Heart right ventricle (tissue), 16 donors: ENCODE measurements at regions not wholly inside any gene's neighbourhood (a gene's known extent, or its start where the extent isn't known, plus 50 kb on each side); places are given as distances from the start of the nearest gene placed in this dataset.

Experiments
- ATAC-seq, 8 donors: fragments of 200-7000 bp; cut with Tn5 transposase; one replicate each; pipeline ENCODE4 v1.9.1; 2020; ENCODE audit warnings: mild to moderate bottlenecking in 8 of 8, moderate library complexity in 8 of 8, moderate number of reproducible peaks in 1 of 8
- DNase-seq, 2 donors: peaks; one replicate each; pipeline ENCODE4 v3.0.0-alpha.2; 2020
- H3K27ac ChIP-seq, 10 donors: fragments of 200-600 bp; sonication (generic) in 2 of 10; one replicate each; pipeline versions ENCODE4 v1.5.0 to v1.8.0; 2020 to 2022; ENCODE audit warnings: mild to moderate bottlenecking in 3 of 10
- H3K27me3 ChIP-seq, 7 donors: fragments of 200-600 bp; one replicate each; pipeline ENCODE4 v1.8.0; 2021 to 2022; ENCODE audit warnings: mild to moderate bottlenecking in 2 of 7
- H3K36me3 ChIP-seq, 9 donors: fragments of 200-600 bp; sonication (generic) in 1 of 9; one replicate each; pipeline versions ENCODE4 v1.5.0 to v1.8.0; 2020 to 2022; ENCODE audit warnings: mild to moderate bottlenecking in 2 of 9
- H3K4me1 ChIP-seq, 9 donors: fragments of 200-600 bp; sonication (generic) in 1 of 9; one replicate each; pipeline versions ENCODE4 v1.5.0 to v1.8.0; 2020 to 2022; ENCODE audit warnings: mild to moderate bottlenecking in 4 of 9
- H3K4me3 ChIP-seq, 10 donors: fragments of 200-600 bp; sonication (generic) in 2 of 10; one replicate each; pipeline versions ENCODE4 v1.5.0 to v1.8.0; 2020 to 2022; ENCODE audit warnings: mild to moderate bottlenecking in 7 of 10, moderate library complexity in 2 of 10
- H3K9me3 ChIP-seq, 11 donors: fragments of 200-600 bp in 10 of 11; sonication (generic) in 2 of 11; one replicate each; pipeline versions ENCODE4 v1.5.0 to v1.8.0; 2013 to 2022; ENCODE audit warnings: mild to moderate bottlenecking in 2 of 11, control low read depth in 1 of 11, moderate library complexity in 1 of 11
- WGBS, 2 donors: extraction: QIAGEN DNeasy Blood & Tissue Kit; methylation state at CpG; one replicate each; pipeline ENCODE4 v1.1.7; 2013; ENCODE audit warnings: inconsistent platforms in 1 of 2; 5-methylcytosine and 5-hydroxymethylcytosine counted together
- intact Hi-C, 10 donors: fragments of 100-400 bp; cut with DNase I; formaldehyde crosslinking; loops; one replicate each; pipeline versions ENCODE4 v1.11.1 to v1.14.2; 2022
- TF ChIP-seq, protein P1 (sequence below), 9 donors: fragments of 200-600 bp; sonication (generic) in 2 of 9; IDR thresholded peaks; one replicate each; pipeline versions ENCODE4 v1.5.0 to v1.8.0; 2021 to 2022; ENCODE audit warnings: antibody characterized with exemption in 9 of 9, mild to moderate bottlenecking in 5 of 9, moderate library complexity in 1 of 9
- donor health status: Arrhythmogenic right ventricular cardiomyopathy.
- donor health status: ischemic (EF 13 %, LVEDD 7.1; RV severe dilation, severe dysfunction).
- donor health status: healthy with polysubstance abuse.
- donor health status: DM: no; HTN: yes; CAD: no.
- donor health status: DM: no; HTN: no; CAD: no.
- donor health status: ischemic (EF 25% LVEDD 6.9; RV normal size, moderate dysfunction).
- donor health status: ischemic (EF 25% LVEDD 5.7; RV mildly dilated, moderate dysfunction).
- donor health status: healthy.
- donor health status: DM: yes; HTN: yes; CAD: no.
- donor health status: Ischemic cardiomyopathy.
- donor health status: ischemic (EF 35%, LVEDD 5.7; RV mildly dilated, moderate dysfunction).
- donor health status: nonischemic (EF 11% LVEDD 7.7; RV severe dilation, severe dysfunction).
- donor health status: DM: yes; HTN: yes; CAD: no.
- donor health status: PGD.
- donor health status: ischemic (EF 29% LVEDD 5.4; RV normal size, mild dysfunction).
- donor health status: nonischemic (EF 23%, LVEDD 6.1; RV moderate dilation, normal function).

DNA sequence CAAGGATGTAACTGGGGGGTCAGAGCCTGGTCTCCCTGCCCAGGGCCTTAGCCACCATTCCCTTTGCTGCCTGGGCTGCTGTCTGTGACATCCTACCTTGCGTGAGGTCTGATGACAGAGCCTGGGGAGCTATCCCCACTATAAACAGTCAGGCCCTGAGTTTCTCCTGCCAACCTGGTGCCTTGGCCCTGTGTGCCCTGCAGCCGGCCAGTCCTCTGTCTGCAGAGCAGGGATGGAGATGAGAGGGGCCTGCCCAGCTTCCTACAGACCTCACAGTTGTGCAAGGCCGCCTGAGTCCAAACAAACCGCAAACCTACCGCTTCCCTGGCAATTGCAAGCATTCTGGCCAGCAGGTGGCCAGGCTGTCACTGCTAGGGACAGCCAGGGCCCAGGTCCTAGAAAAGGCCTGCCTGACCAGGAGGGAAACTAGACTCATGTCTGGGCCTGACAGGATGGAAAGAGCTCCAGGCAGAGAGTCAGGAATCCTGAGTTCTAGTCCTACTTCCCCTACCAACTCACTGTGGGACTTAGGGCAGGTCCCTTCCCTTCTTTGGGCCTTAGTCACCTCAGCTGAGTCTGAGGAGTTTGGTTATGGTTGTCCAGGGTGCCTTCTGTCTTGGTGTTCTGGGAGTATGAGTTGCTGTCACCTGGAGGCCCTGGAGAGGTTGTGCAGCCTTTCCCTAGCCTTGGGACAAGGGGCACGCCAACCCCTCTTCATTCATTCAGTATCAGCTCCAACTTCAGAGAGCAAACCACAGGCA is 86.2 kb downstream of the VEGFA start:
- Histone ChIP-seq H3K36me3 (no peaks in the 10 kb centered on the region), H3K27ac (peak overlapping the region in 1 of 10 donors; percentile 22), H3K9me3 (no peaks in the 10 kb centered on the region), H3K27me3 (no peaks in the 10 kb centered on the region), H3K4me1 (no peaks in the 10 kb centered on the region), H3K4me3 (no peak overlapping the region)
- DNase-seq (peak in 1 of 2 donors; percentile 30), ATAC-seq (peak in 7 of 8 donors; percentile 41 to 69 (median 54))
- 73 to 75% methylated on average over 6 of the region's 6 CpGs for WGBS, 2 donors
- TF ChIP-seq, protein P1, sequence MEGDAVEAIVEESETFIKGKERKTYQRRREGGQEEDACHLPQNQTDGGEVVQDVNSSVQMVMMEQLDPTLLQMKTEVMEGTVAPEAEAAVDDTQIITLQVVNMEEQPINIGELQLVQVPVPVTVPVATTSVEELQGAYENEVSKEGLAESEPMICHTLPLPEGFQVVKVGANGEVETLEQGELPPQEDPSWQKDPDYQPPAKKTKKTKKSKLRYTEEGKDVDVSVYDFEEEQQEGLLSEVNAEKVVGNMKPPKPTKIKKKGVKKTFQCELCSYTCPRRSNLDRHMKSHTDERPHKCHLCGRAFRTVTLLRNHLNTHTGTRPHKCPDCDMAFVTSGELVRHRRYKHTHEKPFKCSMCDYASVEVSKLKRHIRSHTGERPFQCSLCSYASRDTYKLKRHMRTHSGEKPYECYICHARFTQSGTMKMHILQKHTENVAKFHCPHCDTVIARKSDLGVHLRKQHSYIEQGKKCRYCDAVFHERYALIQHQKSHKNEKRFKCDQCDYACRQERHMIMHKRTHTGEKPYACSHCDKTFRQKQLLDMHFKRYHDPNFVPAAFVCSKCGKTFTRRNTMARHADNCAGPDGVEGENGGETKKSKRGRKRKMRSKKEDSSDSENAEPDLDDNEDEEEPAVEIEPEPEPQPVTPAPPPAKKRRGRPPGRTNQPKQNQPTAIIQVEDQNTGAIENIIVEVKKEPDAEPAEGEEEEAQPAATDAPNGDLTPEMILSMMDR (IDR thresholded peaks at IDR 0.05) = peak in 8 of 9 donors; percentile 19 to 58 (median 46)
- intact Hi-C loops = loop anchor here in 4 of 10 donors (1.0 to 10.0 kb wide), 4 partner anchors 91 to 219 kb away; no protein-coding TSS in a partner anchor

DNA sequence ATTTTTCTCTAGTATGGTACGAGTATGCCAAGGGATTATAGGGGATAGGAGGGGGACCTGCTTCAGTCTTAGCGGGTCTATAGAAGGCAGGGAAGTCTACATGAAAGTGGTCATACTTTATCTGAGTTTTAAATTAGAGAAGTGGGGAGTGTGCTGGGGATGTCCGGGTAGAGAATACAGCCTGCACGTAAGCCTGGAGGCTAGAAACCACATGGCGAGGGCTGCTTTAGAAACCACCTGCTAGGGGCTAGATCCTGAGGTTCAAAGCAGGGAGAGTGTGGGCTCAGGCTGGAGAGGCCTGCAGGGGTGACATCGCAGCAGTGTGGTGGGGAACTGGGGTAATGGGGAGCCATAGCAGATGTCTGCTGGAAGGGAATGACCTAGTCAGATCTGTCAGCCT is 85.2 kb downstream of the VEGFA start:
- Histone ChIP-seq H3K27ac (no peak overlapping the region), H3K4me3 (no peak overlapping the region), H3K9me3 (no peaks in the 10 kb centered on the region), H3K27me3 (no peaks in the 10 kb centered on the region), H3K4me1 (no peaks in the 10 kb centered on the region), H3K36me3 (no peaks in the 10 kb centered on the region)
- ATAC-seq (no peak), DNase-seq (no peak)
- TF ChIP-seq, protein P1 (IDR thresholded peaks at IDR 0.05) = no peak
- 91 to 95% methylated on average over 6 of the region's 6 CpGs for WGBS, 2 donors
- intact Hi-C loops = loop anchor here in 2 of 10 donors (5.0 to 10.0 kb wide), 2 partner anchors 92 to 220 kb away; no protein-coding TSS in a partner anchor

DNA sequence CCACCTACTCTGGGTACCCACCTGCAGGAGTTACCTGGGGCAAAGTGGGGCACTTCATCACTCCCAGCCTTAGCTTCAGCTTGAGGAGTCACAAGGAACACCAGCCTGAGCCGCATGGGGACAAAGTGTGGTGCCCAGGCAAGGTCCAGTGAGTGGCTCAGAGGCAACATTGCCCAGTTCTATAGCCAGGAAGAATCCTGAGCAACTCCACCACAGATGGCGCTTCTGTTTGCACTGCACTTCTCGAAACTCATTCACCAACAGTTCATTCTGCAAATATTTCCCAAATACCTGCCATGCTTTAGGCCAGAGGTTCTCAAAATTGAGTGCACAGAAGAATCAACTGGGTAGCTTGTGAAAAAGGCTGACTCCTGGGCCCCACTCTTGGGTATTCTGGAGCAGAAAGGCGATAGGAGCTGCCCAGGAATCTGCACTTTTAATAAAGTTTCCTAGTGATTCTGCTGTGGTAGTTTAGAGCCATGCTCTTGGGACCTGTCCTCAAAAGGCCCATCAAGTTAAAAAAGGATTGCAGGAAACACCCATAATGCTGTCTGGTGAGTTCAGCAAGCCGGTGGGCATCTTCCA is 83.1 kb downstream of the VEGFA start:
- Histone ChIP-seq H3K9me3 (no peaks in the 10 kb centered on the region), H3K4me1 (no peaks in the 10 kb centered on the region), H3K27me3 (no peaks in the 10 kb centered on the region), H3K27ac (no peak overlapping the region), H3K36me3 (no peaks in the 10 kb centered on the region), H3K4me3 (no peak overlapping the region)
- intact Hi-C loops = loop anchor here in 1 of 10 donors (10.0 kb wide), 1 partner anchor 222 kb away; no protein-coding TSS in a partner anchor
- WGBS, 2 donors = 83 to 94% methylated on average over 5 of the region's 5 CpGs
- TF ChIP-seq, protein P1 (IDR thresholded peaks at IDR 0.05) = no peak
- ATAC-seq (no peak), DNase-seq (no peak)

DNA sequence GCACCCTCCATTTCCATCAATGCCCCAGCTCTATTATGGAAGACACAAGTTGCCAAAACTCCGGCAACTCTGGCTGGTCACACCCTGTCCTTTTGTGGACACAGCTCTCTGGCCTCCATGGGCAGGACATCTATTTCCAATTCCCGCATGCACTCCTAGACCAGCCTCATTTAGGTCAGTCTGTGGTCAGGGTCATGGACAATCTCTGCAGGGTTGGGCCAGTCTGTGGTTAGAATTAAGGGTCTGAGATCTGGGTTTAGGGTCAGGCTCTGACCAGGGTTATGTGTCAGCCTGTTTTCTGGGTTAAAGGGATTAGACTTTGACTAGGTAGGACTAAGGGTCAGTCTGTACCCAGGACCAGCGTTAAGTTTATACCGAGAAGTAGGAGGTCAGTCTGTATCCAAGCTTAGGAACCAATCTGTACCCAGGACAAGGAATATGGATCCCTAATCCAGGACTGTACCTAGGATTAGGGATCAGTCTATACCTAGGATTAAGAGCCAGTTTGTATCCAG is 82.4 kb downstream of the VEGFA start:
- no peak overlapping the region for H3K27ac ChIP-seq
- intact Hi-C loops = loop anchor here in 1 of 10 donors (10.0 kb wide), 1 partner anchor 222 kb away; no protein-coding TSS in a partner anchor
- TF ChIP-seq, protein P1 (IDR thresholded peaks at IDR 0.05) = no peak
- no peaks in the 10 kb centered on the region for H3K27me3 ChIP-seq
- WGBS, 2 donors = 93 to 94% methylated on average over 4 of the region's 4 CpGs
- no peak overlapping the region for H3K4me3 ChIP-seq
- H3K4me1 ChIP-seq = no peaks in the 10 kb centered on the region
- H3K36me3 ChIP-seq = no peaks in the 10 kb centered on the region
- no peaks in the 10 kb centered on the region for H3K9me3 ChIP-seq
- no peak for ATAC-seq
- no peak for DNase-seq
